Lower lobe of right lung (tissue), 2 donors: ENCODE measurements at regions not wholly inside any gene's neighbourhood (a gene's known extent, or its start where the extent isn't known, plus 50 kb on each side); places are given as distances from the start of the nearest gene placed in this dataset.
"Not testable (repeated sequence)": the region's sequence is repeated elsewhere in the genome, so short reads cannot be mapped to it uniquely, and the experiment has no call there.

Experiments
- ATAC-seq, 2 donors: fragments of 200-7000 bp; cut with Tn5 transposase; one replicate each; pipeline ENCODE4 v1.9.1; 2020 to 2022; ENCODE audit warnings: mild to moderate bottlenecking in 2 of 2, moderate library complexity in 2 of 2
- DNase-seq: peaks from one replicate; pipeline ENCODE4 v3.0.0-alpha.2; 2020
- H3K27ac ChIP-seq: fragments of 200-600 bp; one replicate; pipeline ENCODE4 v1.8.0; 2022
- H3K27me3 ChIP-seq: fragments of 200-600 bp; one replicate; pipeline ENCODE4 v1.8.0; 2022; ENCODE audit warnings: low read depth
- H3K36me3 ChIP-seq: fragments of 200-600 bp; one replicate; pipeline ENCODE4 v1.8.0; 2022; ENCODE audit warnings: mild to moderate bottlenecking
- H3K4me1 ChIP-seq: fragments of 200-600 bp; one replicate; pipeline ENCODE4 v1.8.0; 2022
- H3K4me3 ChIP-seq: fragments of 200-600 bp; one replicate; pipeline ENCODE4 v1.8.0; 2022; ENCODE audit warnings: mild to moderate bottlenecking
- H3K9me3 ChIP-seq: fragments of 200-600 bp; one replicate; pipeline ENCODE4 v1.8.0; 2022
- CTCF ChIP-seq: fragments of 200-600 bp; IDR thresholded peaks from one replicate; pipeline ENCODE4 v1.8.0; 2022; ENCODE audit warnings: antibody characterized with exemption, mild to moderate bottlenecking
- intact Hi-C: fragments of 100-400 bp; cut with DNase I; formaldehyde crosslinking; loops from one replicate; pipeline ENCODE4 v1.11.0; 2022
- donor health status: DM: no; HTN: yes; CAD: no; lungs with severe emphysema.

- H3K4me3 ChIP-seq, H3K27me3 ChIP-seq, H3K4me1 ChIP-seq, H3K9me3 ChIP-seq, ATAC-seq, H3K27ac ChIP-seq, DNase-seq, intact Hi-C loops, H3K36me3 ChIP-seq: not testable (repeated sequence)
Observed at GRCh38 chr1:147348592-147348991, 106.1 kb downstream of the CHD1L start.

GRCh38 chr1:147349533-147349932 lies 107.0 kb downstream of the CHD1L start:
- no peak overlapping the region for H3K4me3 ChIP-seq
- H3K27ac ChIP-seq, result no peak overlapping the region
- TF ChIP-seq CTCF, result no peak
- no peaks in the 10 kb centered on the region for H3K4me1 ChIP-seq
- intact Hi-C loops, result no loop called here
- no peaks in the 10 kb centered on the region for H3K9me3 ChIP-seq
- no peaks in the 10 kb centered on the region for H3K36me3 ChIP-seq
- no peak for ATAC-seq
- DNase-seq, result no peak
- no peaks in the 10 kb centered on the region for H3K27me3 ChIP-seq

- H3K27ac ChIP-seq, result no peak overlapping the region
- H3K9me3 ChIP-seq, result no peaks in the 10 kb centered on the region
- peaks cover 3% of the 10 kb centered on the region for H3K27me3 ChIP-seq
- no peak for DNase-seq
- TF ChIP-seq CTCF, result no peak
- H3K4me1 ChIP-seq, result no peaks in the 10 kb centered on the region
- ATAC-seq, result no peak
- intact Hi-C loops, result no loop called here
- no peaks in the 10 kb centered on the region for H3K36me3 ChIP-seq
- H3K4me3 ChIP-seq, result no peak overlapping the region
Observed at GRCh38 chr1:147351140-147351835, 108.8 kb downstream of the CHD1L start.

- Histone ChIP-seq H3K27ac (no peak overlapping the region), H3K36me3 (no peaks in the 10 kb centered on the region), H3K4me1 (no peaks in the 10 kb centered on the region), H3K4me3 (no peak overlapping the region), H3K27me3 (no peaks in the 10 kb centered on the region), H3K9me3 (no peaks in the 10 kb centered on the region)
- ATAC-seq (no peak), DNase-seq (no peak)
- intact Hi-C loops, result no loop called here
- TF ChIP-seq CTCF, result no peak
Observed at GRCh38 chr1:147377263-147378246, 135.1 kb downstream of the CHD1L start.

GRCh38 chr1:147379889-147380288 lies 137.4 kb downstream of the CHD1L start:
- no peaks in the 10 kb centered on the region for H3K27me3 ChIP-seq
- no peak for TF ChIP-seq CTCF
- no peaks in the 10 kb centered on the region for H3K9me3 ChIP-seq
- no peak overlapping the region for H3K27ac ChIP-seq
- no peaks in the 10 kb centered on the region for H3K36me3 ChIP-seq
- H3K4me3 ChIP-seq, result no peak overlapping the region
- DNase-seq (no peak), ATAC-seq (no peak)
- H3K4me1 ChIP-seq, result no peaks in the 10 kb centered on the region
- intact Hi-C loops, result no loop called here

- no peak for TF ChIP-seq CTCF
- DNase-seq, result no peak
- no peaks in the 10 kb centered on the region for H3K4me1 ChIP-seq
- intact Hi-C loops, result no loop called here
- H3K27me3 ChIP-seq, result peaks cover 8% of the 10 kb centered on the region
- H3K36me3 ChIP-seq, result no peaks in the 10 kb centered on the region
- H3K9me3 ChIP-seq, result no peaks in the 10 kb centered on the region
- no peak overlapping the region for H3K4me3 ChIP-seq
- no peak for ATAC-seq
- H3K27ac ChIP-seq, result no peak overlapping the region
Observed at GRCh38 chr1:147384804-147385203, 142.3 kb downstream of the CHD1L start.
